Ramos (cell line): ENCODE measurements at regions not wholly inside any gene's neighbourhood (a gene's known extent, or its start where the extent isn't known, plus 50 kb on each side); places are given as distances from the start of the nearest gene placed in this dataset.

ENCODE experiments used
- in situ Hi-C: fragments of 300-500 bp; cut with MboI; formaldehyde crosslinking; loops from one replicate; pipeline ENCODE4 v1.14.3; 2022; ENCODE audit warnings: low sequenced_read_pairs; ENCODE audit not compliant: unreplicated experiment

DNA sequence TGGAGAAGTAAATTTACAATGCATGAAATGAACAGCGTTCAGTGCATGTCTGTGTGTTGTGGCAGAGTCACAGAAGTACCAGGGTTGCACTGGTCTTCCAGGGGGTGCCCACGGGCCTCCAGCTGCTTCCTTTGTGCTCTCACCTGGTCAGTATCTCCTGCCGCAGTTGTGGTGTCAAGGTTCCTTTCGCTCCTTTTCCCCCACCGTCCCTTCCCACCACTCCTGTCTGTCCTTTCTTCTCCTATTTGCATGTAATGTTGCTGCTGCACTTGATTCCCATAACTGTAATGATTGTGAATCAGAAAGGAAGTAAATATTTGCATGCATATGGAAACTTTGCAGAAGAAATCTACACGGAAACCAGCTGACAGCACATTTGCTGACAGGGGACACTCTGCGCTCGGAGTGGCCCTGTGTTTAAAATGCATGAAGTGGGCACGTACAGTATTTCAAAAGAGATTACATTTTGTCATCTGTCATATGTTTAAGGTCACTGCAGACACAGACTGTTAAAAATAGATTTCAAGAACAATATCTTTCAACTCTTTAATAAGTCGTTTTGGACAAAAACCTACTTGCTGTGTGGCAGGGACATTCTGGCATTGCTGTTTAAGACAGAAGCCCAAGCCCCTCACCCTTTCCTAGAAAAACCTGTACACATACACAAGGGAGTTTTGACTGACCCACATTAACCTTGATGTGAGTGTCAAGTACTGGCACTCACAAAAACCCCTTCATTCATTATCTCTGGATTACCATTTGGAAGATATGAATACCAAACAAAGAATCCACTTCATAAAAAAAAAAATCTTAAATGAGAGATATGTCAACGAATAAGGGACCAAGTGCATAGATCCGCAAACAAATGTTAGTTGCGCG lies 336.7 kb upstream of the KLF6 start:
- in situ Hi-C loops, result no loop called here

DNA sequence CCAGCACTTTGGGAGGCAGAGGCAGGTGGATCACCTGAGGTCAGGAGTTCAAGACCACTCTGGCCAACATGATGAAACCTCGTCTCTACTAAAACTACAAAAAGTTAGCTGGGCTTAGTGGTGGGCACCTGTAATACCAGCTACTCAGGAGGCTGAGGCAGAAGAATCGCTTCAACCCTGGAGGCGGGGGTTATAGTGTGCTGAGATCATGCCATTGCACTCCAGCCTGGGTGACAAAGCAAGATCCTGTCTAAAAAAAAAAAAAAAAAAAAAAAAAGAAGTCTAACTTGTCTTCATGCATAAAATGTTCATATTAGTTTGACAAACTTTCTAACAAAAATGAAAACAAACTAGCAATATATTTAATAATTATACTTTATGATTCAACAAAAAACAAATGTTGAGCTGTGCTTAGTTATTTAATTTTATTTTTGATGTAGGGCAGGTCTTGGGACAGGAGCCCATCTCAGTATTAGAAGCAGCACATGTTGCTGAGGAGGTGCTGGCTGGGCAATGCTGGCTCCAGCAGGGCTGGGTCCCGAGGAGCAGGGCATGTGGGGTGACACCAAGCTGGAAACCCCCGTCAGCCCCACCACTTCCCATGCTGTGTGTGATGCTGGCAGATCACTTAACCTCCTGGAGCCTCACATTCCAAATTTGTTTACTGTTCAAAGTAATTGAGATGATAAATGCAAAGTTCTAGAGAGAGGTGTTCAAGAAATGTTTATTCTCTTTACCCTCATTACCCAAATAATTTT lies 335.3 kb upstream of the KLF6 start:
- in situ Hi-C loops, result no loop called here

DNA sequence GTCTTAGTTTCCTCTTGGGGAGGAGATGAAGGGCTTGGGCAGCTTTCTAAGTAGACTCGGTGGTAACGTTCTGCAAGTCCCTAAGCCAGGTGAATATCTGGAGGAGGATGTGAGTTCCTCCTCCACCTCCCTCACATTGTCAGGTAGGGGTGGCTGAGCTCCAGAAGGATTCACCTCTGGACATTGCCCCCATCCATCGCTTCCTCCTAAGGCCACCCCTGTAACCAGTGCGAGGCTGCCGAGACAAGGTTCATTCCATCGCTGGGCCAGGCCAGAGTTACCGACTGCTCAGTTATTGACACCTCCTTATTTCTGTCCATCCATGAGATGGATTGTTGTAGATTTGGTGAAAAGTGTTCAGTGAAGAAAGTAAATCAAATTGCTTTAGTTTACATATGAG lies 334.1 kb upstream of the KLF6 start:
- in situ Hi-C loops, result no loop called here

DNA sequence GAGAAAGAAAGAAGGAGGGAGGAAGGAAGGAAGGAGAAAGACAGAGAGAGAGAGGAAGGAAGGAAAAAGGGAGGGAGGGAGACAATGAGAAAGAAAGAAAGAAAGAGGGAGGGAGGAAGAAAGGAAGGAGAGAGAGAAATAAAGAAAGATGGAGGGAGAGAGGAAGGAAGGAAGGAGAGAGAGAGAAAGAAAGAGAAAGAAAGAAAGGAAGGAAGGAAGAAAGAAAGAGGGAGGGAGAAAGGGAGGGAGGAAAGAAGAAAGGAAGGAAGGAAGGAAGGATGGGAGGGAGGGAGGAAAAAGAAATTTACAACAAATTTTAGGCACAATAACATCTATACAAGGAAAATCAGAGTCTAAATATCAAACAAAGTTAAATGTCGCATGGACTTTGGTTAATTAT lies 332.6 kb upstream of the KLF6 start:
- in situ Hi-C loops, result no loop called here

DNA sequence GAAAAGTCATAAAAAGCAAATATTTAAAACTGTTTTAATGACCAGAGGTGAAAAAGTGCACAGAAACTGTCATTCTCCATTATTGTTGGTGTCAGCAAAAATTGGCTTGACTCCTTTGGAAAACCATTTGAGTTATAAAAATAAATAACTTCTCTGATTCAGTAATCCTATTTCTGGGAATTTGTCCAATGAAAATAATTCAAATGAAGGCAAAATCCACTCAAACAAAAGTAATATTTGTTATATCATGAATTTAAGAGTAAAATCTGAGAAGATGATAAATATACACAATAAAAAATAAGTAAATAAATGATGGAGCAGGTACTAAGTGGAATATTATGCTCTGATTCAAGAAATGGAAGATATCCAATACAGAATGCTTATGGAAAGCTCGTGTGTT lies 326.6 kb upstream of the KLF6 start:
- in situ Hi-C loops, result no loop called here

DNA sequence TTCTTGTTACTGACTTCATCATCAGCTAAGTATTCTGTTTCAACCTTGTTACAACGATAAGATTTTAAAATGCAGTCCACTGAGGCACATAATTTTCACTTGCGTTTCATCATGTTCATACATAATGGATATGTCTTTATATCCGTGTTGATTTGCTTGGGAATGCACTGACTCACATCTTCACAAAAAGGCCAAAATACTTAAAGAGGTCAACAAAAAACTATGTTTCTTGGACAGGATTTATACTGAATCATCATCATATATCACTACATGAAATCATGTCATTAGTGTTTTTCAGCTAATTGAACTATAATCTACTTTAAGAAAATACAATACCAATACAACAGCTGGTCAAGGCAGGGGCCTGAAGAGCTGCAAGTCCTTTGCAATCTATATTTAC lies 324.5 kb upstream of the KLF6 start:
- in situ Hi-C loops, result no loop called here

DNA sequence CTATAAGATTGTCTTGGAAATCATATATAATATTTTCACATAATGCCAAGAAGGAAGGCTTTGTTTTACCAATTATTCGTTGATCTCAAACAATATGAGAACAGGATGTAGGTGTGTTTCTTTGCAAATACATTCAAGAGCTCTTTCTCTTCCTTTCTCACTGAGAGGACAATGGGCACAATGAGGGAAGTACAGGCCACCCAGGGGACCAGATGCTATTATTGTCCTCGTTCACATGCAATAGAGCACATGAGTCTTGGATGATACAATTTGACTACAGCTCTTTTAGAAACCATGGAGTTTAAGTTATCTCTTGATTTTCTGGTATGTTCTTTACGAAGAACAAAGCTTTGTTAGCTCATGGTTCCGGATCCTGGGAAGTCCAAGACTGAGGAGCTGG lies 323.7 kb upstream of the KLF6 start:
- in situ Hi-C loops, result no loop called here

DNA sequence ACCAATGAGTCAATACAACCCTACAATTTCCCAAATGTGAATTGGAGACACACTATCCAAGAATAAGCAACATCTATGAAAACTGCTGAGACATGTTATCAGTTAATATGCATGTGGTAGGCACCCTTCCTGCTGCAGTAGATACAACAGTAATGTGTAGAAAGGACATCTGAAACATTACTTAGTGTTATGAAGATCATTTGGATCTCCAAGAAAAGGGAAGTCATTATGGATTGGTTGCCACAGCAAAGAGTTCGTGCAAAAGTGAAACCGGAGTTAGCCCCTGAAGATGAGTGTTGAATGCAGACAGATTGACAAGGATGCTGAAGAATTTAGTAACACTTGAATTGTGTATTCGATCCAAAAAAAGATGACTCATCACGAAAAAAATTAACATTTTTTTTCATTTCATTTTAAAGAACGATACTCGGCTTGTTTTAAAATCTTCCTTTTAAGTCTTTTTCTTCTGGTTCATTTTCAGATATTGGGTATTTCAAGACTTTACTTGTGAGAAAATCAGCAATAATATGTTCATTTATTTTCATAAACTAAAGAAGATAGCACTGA lies 322.4 kb upstream of the KLF6 start:
- in situ Hi-C loops, result no loop called here

DNA sequence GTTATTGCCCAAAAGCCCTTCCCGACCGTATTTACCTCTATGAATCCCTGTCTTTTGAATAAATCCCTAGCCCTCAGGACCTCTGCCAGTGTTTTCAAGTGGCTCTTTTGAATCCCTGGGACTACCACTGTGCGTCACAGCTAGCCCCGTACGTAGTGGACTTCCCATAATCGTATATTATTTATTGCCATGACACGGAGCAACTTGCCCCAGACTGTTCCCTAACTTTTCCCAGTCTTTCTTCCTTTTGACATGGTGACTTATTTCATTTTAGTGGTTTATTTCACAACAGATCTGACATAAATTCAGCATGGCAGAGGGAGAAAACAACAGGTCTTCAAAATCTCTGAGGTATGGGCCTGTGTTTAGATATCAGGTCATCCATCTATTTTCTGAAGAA lies 318.6 kb upstream of the KLF6 start:
- in situ Hi-C loops, result no loop called here

DNA sequence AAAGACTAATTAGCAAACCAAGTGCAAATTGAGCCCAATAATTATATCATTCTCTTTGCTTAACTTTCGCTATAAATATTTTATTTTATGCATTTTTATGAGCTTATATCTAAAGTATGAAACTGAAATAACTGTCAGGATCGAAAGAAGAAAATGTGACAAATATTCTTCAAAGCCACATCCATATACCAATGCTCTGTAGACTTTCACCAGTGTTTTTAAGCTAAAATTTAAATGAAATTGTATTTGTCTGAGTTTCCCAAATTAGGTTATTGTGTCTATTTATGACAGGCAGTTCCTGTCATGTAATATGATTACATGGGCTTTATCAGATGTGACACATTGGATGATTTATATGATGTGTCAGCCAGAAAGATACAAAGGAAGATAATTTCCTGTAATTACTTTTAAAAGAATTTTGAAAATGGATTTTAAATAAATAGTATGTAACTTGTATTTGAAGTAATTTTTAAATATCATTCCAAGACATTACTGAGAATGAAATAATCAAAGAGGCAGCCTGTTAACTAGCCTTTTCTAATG lies 317.9 kb upstream of the KLF6 start:
- in situ Hi-C loops, result no loop called here

DNA sequence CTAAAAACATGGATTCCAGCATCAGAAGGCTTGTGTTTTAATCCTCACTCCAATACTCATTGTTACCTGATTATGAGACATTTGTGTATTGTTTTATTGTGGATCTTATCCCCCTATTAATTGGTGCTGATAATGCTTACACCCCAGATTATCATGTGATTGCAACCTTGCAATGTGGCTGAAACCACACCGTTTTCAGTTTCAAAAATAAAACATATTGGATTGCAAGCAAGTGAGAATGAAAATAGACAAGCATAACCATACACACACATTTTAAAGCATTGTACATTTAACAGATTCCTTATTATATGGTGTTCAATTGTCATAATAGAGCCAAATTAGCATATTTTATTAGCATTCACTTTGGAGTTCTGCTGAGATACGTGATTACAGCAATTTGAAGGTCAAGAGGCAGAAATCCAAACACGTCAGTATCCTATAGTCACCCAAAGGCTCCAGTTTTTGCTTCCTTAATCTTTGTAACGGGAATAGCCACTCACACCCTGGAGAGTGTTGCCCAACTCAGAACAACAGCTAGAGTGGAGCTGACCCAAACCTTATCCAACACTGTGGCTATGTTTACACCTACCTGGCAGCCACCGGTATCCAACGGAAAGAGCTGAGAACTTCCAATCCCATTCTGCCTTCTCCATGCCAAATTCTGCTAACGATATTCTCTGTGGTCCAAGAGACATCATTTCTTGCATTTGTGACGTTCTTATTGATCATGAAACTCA lies 317.1 kb upstream of the KLF6 start:
- in situ Hi-C loops, result no loop called here

DNA sequence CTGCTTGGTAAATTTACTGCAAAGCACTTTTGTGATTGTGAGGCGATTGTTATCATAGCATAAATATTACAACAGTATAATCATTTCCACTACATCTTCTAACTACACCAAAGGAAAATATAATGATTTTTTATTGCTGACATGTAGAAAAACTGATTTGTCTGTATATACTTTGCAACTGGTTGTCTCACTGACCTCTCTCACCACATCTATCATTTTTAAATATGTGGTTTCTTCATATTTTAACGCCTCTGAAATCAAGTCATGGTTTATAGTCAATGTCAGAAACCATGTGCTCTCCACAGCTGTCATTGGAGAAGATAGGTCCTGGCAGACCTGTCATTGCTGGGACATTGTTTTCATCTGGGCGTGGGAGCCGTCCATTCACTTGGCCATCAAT lies 315.4 kb upstream of the KLF6 start:
- in situ Hi-C loops, result no loop called here

DNA sequence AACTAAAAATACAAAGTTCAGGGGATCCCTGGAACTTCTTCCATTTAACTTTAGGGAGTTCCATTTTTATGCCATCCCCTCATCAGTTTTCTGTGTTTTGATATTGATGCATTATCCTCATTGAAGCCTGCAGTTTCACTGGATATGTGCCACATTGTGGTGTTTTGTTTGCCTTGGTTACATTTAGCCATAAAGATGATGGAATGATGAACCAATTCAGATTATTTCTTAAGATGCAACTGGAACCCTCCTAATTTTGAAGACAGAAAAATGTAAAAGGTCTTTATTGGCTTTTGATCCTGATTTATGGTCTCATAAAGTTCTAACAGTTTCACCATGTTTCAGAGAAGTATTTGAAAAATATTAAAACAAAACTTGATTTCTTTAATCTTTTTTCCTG lies 314.2 kb upstream of the KLF6 start:
- in situ Hi-C loops, result no loop called here

DNA sequence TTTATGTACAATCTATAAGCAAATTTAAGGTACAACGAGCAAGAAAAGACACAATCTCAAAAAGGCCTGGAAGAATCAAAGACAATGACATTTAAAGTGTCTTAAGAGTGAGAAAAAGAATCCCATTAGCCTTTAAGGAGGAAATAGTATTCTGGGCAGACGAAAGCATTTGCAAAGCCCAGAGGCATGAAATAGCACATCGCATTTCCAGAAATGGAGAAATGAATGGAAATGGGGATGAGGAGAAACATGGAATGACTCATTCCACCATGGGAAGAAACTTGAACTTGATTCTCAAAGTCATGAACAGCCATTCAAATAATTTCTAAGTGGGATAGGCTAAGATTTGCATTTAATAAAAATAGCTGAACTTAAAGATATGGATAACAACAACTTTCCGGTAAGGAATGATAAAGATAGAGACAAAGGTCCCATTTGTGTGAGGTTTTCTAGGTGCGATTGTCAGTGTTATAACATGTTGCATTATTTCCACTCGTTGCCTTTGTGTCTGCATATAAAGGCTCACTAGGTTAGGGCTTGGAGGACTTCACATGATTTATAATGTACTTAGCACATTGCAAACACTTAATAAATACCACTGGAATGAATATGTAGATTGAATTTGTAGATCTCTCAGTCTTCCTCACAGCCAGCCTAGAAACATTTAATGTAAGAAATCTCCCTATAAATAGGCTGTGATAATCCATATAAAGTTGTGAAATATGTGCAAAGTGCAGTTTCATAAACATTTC lies 310.3 kb upstream of the KLF6 start:
- in situ Hi-C loops, result no loop called here

DNA sequence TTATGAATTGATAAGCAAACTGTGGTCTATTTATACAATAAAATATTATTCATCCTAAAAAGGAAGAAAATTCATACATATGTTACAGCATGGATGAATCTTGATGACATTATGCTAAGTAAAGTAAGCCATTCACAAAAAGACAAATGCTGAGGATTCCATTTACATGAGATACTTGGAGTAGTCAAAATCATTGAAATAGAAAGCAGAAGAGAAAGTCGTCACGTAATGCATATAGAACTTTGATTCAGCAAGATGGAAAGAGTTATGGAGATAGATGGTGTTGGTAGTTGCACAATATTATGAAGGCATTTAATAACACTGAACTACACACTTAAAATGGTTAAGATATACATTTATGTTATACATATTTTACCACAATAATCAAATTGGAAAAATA lies 309.7 kb upstream of the KLF6 start:
- in situ Hi-C loops, result no loop called here

DNA sequence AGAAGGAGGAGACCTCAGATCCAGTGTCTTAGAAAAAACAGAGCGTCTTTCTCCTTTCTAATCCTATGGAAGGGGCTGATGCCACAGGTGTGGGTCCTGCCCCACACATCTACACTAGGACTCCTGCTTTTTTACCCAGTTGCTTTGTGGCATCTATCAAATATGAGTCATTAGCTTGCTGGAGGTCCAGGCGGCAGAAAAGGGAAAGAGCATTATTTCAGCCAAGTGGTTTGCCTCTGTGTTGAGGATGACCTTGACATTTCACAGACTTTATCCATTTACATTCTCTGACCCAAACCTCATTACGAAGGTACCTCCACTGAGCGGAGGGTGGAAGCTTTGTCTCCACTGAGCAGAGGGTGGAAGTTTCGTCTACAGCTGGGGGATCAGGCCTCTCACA lies 308.4 kb upstream of the KLF6 start:
- in situ Hi-C loops, result no loop called here

DNA sequence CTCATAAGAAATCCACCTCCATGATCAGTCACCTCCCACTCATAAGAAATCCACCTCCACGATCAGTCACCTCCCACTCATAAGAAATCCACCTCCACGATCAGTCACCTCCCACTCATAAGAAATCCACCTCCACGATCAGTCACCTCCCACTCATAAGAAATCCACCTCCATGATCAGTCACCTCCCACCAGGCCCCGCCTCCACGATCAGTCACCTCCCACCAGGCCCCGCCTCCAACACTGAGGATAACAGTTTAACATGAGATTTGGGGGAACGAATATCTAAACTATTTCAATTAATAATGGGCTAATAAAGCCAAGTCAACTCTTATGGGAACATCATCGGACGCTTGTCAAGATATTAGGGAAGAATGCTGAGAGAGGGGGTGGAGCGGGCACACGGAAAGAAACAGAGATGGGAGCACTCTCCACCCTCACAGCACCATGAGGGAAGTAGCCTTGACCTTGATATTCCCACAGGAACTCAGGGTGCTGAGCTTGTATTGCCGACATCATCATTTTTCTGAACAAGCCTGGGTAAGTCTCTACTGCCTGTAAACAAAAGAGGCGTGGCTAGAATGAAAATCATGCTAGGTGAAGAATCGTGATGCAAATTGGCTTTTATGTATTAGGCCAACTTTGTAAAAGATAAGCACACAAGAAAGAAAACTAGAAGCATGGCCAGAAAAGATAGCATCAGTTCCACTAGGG lies 303.5 kb upstream of the KLF6 start:
- in situ Hi-C loops, result no loop called here

DNA sequence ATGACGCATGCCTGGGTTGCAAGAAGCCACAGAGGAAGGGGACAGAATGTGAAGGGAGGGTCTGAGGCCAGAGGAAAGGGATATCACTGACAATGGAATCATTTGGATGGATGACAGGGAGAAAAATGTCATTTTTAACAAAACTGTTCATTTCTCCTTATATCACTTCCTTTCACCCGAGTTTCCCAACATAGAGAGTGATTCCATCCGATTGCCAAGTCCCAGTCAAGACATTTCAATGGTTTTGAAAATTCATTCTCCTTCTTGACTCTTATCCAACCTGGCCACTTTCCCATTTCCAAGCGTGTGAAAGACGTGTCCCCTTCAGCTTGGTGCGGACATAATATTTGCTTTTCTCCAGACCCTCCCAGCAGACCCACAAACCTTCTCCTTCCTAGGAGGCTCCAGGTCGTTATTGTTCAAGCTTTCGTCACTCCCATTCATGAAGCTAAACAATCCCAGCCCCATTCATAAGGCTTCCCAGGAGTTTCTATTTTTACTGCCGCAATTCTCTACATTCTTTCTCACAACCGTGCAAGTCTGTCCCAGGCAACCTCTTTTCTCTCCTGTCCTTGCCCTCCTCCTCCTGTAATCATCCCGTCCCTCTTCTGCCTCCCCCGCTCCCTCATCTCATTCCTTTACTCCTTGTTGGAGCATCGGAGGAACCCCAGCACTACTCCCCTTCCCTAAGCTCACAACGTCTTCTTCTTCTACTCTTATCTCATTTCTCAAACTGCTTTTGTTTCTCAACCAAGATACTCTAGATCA lies 301.3 kb upstream of the KLF6 start:
- in situ Hi-C loops, result no loop called here
